MCF 10A (cell line): ENCODE measurements at regions not wholly inside any gene's neighbourhood (a gene's known extent, or its start where the extent isn't known, plus 50 kb on each side); places are given as distances from the start of the nearest gene placed in this dataset.
"Not testable (repeated sequence)": the region's sequence is repeated elsewhere in the genome, so short reads cannot be mapped to it uniquely, and the experiment has no call there.

Experiments used
- BruUV-seq: library from RNA; stranded (reverse); fragments of 400-500 nt; replicated peaks from 2 replicates; lab custom pipeline; 2021; lab: Mats Ljungman, UMichigan
- CTCF ChIA-PET: fragments of 300-600 bp; sonication (Branson Sonifier 250); formaldehyde crosslinking; extraction: SDS; loops from one replicate; lab custom pipeline; 2021; ENCODE audit warnings: antibody characterized with exemption, inconsistent platforms; lab: Yijun Ruan, JAX
- POLR2A ChIA-PET: fragments of 300-600, 350-650 bp; sonication (Branson Sonifier 250); formaldehyde crosslinking; extraction: SDS; loops from one replicate; lab custom pipeline; 2020; ENCODE audit warnings: antibody characterized with exemption, inconsistent platforms; lab: Yijun Ruan, JAX
- DNase-seq: peaks from one replicate; pipeline ENCODE4 v3.0.0-alpha.2; 2018; ENCODE audit not compliant: unreplicated experiment
- H3K27ac Mint-ChIP-seq: one replicate; pipeline ENCODE4 v1.8.0; 2022; ENCODE audit warnings: mild to moderate bottlenecking, low read depth, mixed read lengths; ENCODE audit not compliant: unreplicated experiment
- H3K27me3 Mint-ChIP-seq: one replicate; pipeline ENCODE4 v1.8.0; 2022; ENCODE audit warnings: mixed read lengths; ENCODE audit not compliant: insufficient read depth, unreplicated experiment
- H3K36me3 Mint-ChIP-seq: one replicate; pipeline ENCODE4 v1.8.0; 2022; ENCODE audit warnings: mild to moderate bottlenecking, moderate library complexity, mixed read lengths; ENCODE audit not compliant: insufficient read depth, unreplicated experiment
- H3K4me1 Mint-ChIP-seq: one replicate; pipeline ENCODE4 v1.8.0; 2022; ENCODE audit warnings: mixed read lengths; ENCODE audit not compliant: insufficient read depth, unreplicated experiment
- H3K4me3 Mint-ChIP-seq: one replicate; pipeline ENCODE4 v1.8.0; 2022; ENCODE audit warnings: mild to moderate bottlenecking, moderate library complexity, mixed read lengths; ENCODE audit not compliant: unreplicated experiment
- H3K9me3 Mint-ChIP-seq: one replicate; pipeline ENCODE4 v1.8.0; 2022; ENCODE audit warnings: mixed read lengths; ENCODE audit not compliant: unreplicated experiment
- intact Hi-C: fragments of 100-400 bp; cut with micrococcal nuclease; formaldehyde crosslinking; loops from 2 replicates; pipeline ENCODE4 v1.14.1; 2022
- TF ChIP-seq, protein P1 (sequence below): fragments of 200-600 bp; IDR thresholded peaks from one replicate; pipeline ENCODE4 v1.8.0; 2022; ENCODE audit warnings: antibody characterized with exemption, mild to moderate bottlenecking; ENCODE audit not compliant: unreplicated experiment

DNA sequence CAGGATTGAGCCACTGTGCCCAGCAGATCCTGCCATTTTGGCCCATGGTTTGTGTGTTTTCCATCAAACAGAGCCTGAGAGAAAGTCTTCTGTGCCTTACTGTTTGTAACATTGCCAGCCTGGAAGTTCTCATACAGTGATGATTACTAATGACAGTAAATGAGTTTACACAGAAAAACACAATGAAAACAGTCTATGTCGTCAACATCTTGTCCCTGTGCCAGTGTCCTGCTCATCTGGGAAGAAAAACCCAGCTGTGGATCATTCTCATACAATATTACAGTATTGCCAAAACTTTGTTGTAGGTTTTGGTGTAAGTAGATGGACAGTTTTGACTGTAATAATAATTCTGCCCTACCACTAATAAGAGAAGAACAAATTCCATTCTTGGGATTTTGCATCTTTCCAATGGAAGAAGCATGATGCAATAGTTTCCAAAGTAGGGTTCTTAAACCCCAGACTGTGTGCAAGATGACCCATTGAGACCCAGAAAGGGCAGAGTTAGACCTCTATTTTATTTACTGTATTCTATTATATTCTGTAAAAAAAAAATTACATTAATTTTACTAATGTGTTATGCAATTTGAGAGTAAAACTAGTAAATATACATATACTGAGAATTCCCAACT lies 135.0 kb upstream of the JARID2 start:
- no peaks in the 10 kb centered on the region for H3K27me3 Mint-ChIP-seq
- no TSS peak for BruUV-seq
- intact Hi-C loops, result no loop called here
- no peaks in the 10 kb centered on the region for H3K4me1 Mint-ChIP-seq
- CTCF ChIA-PET, result no interaction called here
- DNase-seq, result peak; percentile 9
- H3K36me3 Mint-ChIP-seq, result no peaks in the 10 kb centered on the region
- POLR2A ChIA-PET, result no interaction called here
- H3K27ac Mint-ChIP-seq, result no peak overlapping the region
- H3K4me3 Mint-ChIP-seq, result no peak overlapping the region
- peaks cover 2% of the 10 kb centered on the region for H3K9me3 Mint-ChIP-seq
- TF ChIP-seq, protein P1, sequence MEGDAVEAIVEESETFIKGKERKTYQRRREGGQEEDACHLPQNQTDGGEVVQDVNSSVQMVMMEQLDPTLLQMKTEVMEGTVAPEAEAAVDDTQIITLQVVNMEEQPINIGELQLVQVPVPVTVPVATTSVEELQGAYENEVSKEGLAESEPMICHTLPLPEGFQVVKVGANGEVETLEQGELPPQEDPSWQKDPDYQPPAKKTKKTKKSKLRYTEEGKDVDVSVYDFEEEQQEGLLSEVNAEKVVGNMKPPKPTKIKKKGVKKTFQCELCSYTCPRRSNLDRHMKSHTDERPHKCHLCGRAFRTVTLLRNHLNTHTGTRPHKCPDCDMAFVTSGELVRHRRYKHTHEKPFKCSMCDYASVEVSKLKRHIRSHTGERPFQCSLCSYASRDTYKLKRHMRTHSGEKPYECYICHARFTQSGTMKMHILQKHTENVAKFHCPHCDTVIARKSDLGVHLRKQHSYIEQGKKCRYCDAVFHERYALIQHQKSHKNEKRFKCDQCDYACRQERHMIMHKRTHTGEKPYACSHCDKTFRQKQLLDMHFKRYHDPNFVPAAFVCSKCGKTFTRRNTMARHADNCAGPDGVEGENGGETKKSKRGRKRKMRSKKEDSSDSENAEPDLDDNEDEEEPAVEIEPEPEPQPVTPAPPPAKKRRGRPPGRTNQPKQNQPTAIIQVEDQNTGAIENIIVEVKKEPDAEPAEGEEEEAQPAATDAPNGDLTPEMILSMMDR, result no peak

GRCh38 chr6:15111576-15111975 lies 134.3 kb upstream of the JARID2 start:
- H3K27me3 Mint-ChIP-seq, POLR2A ChIA-PET, H3K27ac Mint-ChIP-seq, CTCF ChIA-PET, H3K36me3 Mint-ChIP-seq, H3K4me3 Mint-ChIP-seq, intact Hi-C loops, BruUV-seq, H3K9me3 Mint-ChIP-seq, H3K4me1 Mint-ChIP-seq, DNase-seq: not testable (repeated sequence)

- no peaks in the 10 kb centered on the region for H3K9me3 Mint-ChIP-seq
- intact Hi-C loops, result no loop called here
- CTCF ChIA-PET, result interaction anchor here (0.6 to 0.7 kb wide), 3 partner anchors 122 to 420 kb away, joined by 3 to 4 read pairs (median 4); no protein-coding TSS in a partner anchor
- DNase-seq, result no peak
- H3K27ac Mint-ChIP-seq, result no peak overlapping the region
- BruUV-seq, result no TSS peak
- no peaks in the 10 kb centered on the region for H3K4me1 Mint-ChIP-seq
- no peaks in the 10 kb centered on the region for H3K27me3 Mint-ChIP-seq
- POLR2A ChIA-PET, result no interaction called here
- TF ChIP-seq, protein P1, result no peak
- H3K36me3 Mint-ChIP-seq, result no peaks in the 10 kb centered on the region
- H3K4me3 Mint-ChIP-seq, result no peak overlapping the region
Observed at GRCh38 chr6:15113587-15113986, 132.3 kb upstream of the JARID2 start.

DNA sequence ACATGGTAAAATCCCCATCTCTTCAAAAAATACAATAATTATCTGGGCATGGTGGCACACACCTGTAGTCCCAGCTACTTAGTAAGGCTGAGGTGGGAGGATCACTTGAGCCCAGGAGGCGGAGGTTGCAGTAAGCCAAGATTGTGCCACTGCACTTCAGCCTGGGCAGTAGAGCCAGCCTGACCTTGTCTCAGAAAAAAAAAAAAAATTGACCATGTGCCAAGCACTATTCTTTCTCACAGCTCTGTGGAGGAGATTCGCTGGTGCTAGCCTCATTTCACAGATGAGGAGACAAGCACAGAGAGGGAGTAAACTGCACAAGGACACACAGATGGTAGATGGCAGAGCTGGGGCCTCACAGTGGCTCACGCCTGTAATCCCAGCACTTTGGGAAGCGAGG lies 131.8 kb upstream of the JARID2 start:
- ChIA-PET POLR2A (no interaction called here), CTCF (interaction anchor here (0.6 to 0.7 kb wide), 3 partner anchors 122 to 420 kb away, joined by 3 to 4 read pairs (median 4); no protein-coding TSS in a partner anchor)
- no peaks in the 10 kb centered on the region for H3K4me1 Mint-ChIP-seq

More for the DNA sequence above, 131.8 kb upstream of the JARID2 start:
- intact Hi-C loops, result no loop called here
- no peaks in the 10 kb centered on the region for H3K27me3 Mint-ChIP-seq
- no peaks in the 10 kb centered on the region for H3K9me3 Mint-ChIP-seq
- H3K36me3 Mint-ChIP-seq, result no peaks in the 10 kb centered on the region
- no peak overlapping the region for H3K27ac Mint-ChIP-seq
- no TSS peak for BruUV-seq
- DNase-seq, result no peak
- no peak overlapping the region for H3K4me3 Mint-ChIP-seq
- TF ChIP-seq, protein P1, result no peak
